GM23338 (cell line): ENCODE measurements at regions not wholly inside any gene's neighbourhood (a gene's known extent, or its start where the extent isn't known, plus 50 kb on each side); places are given as distances from the start of the nearest gene placed in this dataset.
"Not testable (repeated sequence)": the region's sequence is repeated elsewhere in the genome, so short reads cannot be mapped to it uniquely, and the experiment has no call there.

ENCODE experiments used
- CTCF ChIP-seq, 2 experiments: fragments of 200-600 bp in 1 of 2; sonication (generic) in 1 of 2; conservative IDR thresholded peaks; 2 replicates each; pipeline versions ENCODE4 v1.5.1 to v1.6.1; 2016 to 2017; ENCODE audit warnings: antibody characterized with exemption in 2 of 2, low read depth in 2 of 2, mild to moderate bottlenecking in 2 of 2, moderate library complexity in 1 of 2
- EZH2 ChIP-seq: fragments of 200-600 bp; sonication (generic); IDR thresholded peaks from one replicate; pipeline ENCODE4 v1.8.0; 2017; ENCODE audit warnings: antibody characterized with exemption, mild to moderate bottlenecking, low read depth; ENCODE audit not compliant: unreplicated experiment
- REST ChIP-seq: IDR thresholded peaks from one replicate; pipeline ENCODE4 v1.6.1; 2018; ENCODE audit warnings: antibody characterized with exemption; ENCODE audit not compliant: unreplicated experiment

- not testable (repeated sequence) for TF ChIP-seq CTCF (conservative IDR thresholded peaks at IDR 0.05; ENCODE audit: low read depth in 2 of 2); EZH2; REST
These were observed 202.9 kb downstream of the GOLGA6L6 start for GRCh38 chr15:20338671-20339070.
